CD14-positive monocyte (primary cell): ENCODE measurements at regions not wholly inside any gene's neighbourhood (a gene's known extent, or its start where the extent isn't known, plus 50 kb on each side); places are given as distances from the start of the nearest gene placed in this dataset.

Source experiments
- DNase-seq, 3 donors: peaks; one replicate each; pipeline ENCODE4 v3.0.0-alpha.2; 2011 to 2022
- H2AFZ ChIP-seq: 2 replicates; pipeline ENCODE4 v1.6.0; 2012; ENCODE audit warnings: mild to moderate bottlenecking, low read depth, low read length, inconsistent platforms; ENCODE audit not compliant: insufficient read depth, poor library complexity, severe bottlenecking
- H3K27ac ChIP-seq, 2 donors: 1 replicate in 1 of 2; 2 replicates in 1 of 2; pipeline ENCODE4 v1.5.1; 2012 to 2013; ENCODE audit warnings: low read length in 2 of 2, control low read depth in 1 of 2, inconsistent platforms in 1 of 2, low read depth in 1 of 2, mild to moderate bottlenecking in 1 of 2
- H3K27me3 ChIP-seq, 2 donors: one replicate each; pipeline versions ENCODE4 v1.6.0 to v1.6.1; 2011 to 2013; ENCODE audit warnings: low read length in 2 of 2; ENCODE audit not compliant: control insufficient read depth in 2 of 2, insufficient read depth in 2 of 2
- H3K36me3 ChIP-seq, 2 donors: replicated peaks in 1 of 2; 1 replicate in 1 of 2; 2 replicates in 1 of 2; pipeline versions ENCODE4 v1.5.1 to v1.6.1; 2012 to 2013; ENCODE audit warnings: low read length in 2 of 2, control low read depth in 1 of 2, inconsistent platforms in 1 of 2, mild to moderate bottlenecking in 1 of 2; ENCODE audit not compliant: insufficient read depth in 2 of 2, control insufficient read depth in 1 of 2
- H3K4me1 ChIP-seq, 2 donors: 1 replicate in 1 of 2; 2 replicates in 1 of 2; pipeline versions ENCODE4 v1.5.1 to v1.6.1; 2012 to 2013; ENCODE audit warnings: low read length in 2 of 2, control low read depth in 1 of 2, inconsistent platforms in 1 of 2, mild to moderate bottlenecking in 1 of 2, moderate library complexity in 1 of 2; ENCODE audit not compliant: insufficient read depth in 2 of 2, control insufficient read depth in 1 of 2
- H3K4me2 ChIP-seq: replicated peaks from 2 replicates; pipeline ENCODE3; 2012; ENCODE audit warnings: low read length, moderate library complexity, mild to moderate bottlenecking; ENCODE audit not compliant: poor library complexity, severe bottlenecking; ENCODE audit errors: extremely low read depth
- H3K4me3 ChIP-seq, 3 experiments: fragments of 200-600 bp in 1 of 3; sonication (generic) in 1 of 3; replicated peaks in 1 of 3; 1 replicate in 2 of 3; 2 replicates in 1 of 3; pipeline ENCODE4 v1.5.1; 2011 to 2013; ENCODE audit warnings: low read length in 3 of 3, mild to moderate bottlenecking in 3 of 3, control low read depth in 2 of 3, low read depth in 2 of 3, inconsistent platforms in 1 of 3, moderate library complexity in 1 of 3
- H3K79me2 ChIP-seq: 2 replicates; pipeline ENCODE4 v1.6.0; 2012; ENCODE audit warnings: mild to moderate bottlenecking, control low read depth, inconsistent platforms, low read length, moderate library complexity; ENCODE audit not compliant: insufficient read depth
- H3K9ac ChIP-seq: 2 replicates; pipeline ENCODE4 v1.6.0; 2017; ENCODE audit warnings: low read length, mild to moderate bottlenecking; ENCODE audit not compliant: insufficient read depth, poor library complexity, severe bottlenecking
- H3K9me3 ChIP-seq, 2 donors: replicated peaks in 1 of 2; 1 replicate in 1 of 2; 2 replicates in 1 of 2; pipeline versions ENCODE4 v1.5.1 to v1.6.1; 2012 to 2013; ENCODE audit warnings: low read length in 2 of 2, control low read depth in 1 of 2; ENCODE audit not compliant: control insufficient read depth in 1 of 2, insufficient read depth in 1 of 2
- H4K20me1 ChIP-seq: 2 replicates; pipeline ENCODE4 v1.6.0; 2012; ENCODE audit warnings: mild to moderate bottlenecking, low read length, control low read depth, moderate library complexity; ENCODE audit not compliant: insufficient read depth
- H3K27ac Mint-ChIP-seq, 7 donors: one replicate each; pipeline ENCODE4 v1.8.0; 2020; ENCODE audit warnings: mild to moderate bottlenecking in 7 of 7, mixed read lengths in 7 of 7, moderate library complexity in 6 of 7, inconsistent platforms in 2 of 7
- H3K27me3 Mint-ChIP-seq, 3 donors: one replicate each; pipeline ENCODE4 v1.8.0; 2021 to 2022; ENCODE audit warnings: low read depth in 3 of 3, mild to moderate bottlenecking in 3 of 3, mixed read lengths in 3 of 3, moderate library complexity in 3 of 3, inconsistent platforms in 1 of 3
- H3K36me3 Mint-ChIP-seq, 2 donors: one replicate each; pipeline ENCODE4 v1.8.0; 2020; ENCODE audit warnings: mixed read lengths in 2 of 2, inconsistent platforms in 1 of 2, mild to moderate bottlenecking in 1 of 2
- H3K4me1 Mint-ChIP-seq: one replicate; pipeline ENCODE4 v1.8.0; 2020; ENCODE audit warnings: mild to moderate bottlenecking, mixed read lengths
- H3K4me3 Mint-ChIP-seq, 2 donors: one replicate each; pipeline ENCODE4 v1.8.0; 2020; ENCODE audit warnings: mild to moderate bottlenecking in 2 of 2, mixed read lengths in 2 of 2, moderate library complexity in 1 of 2
- H3K9me3 Mint-ChIP-seq, 7 donors: one replicate each; pipeline ENCODE4 v1.8.0; 2020 to 2022; ENCODE audit warnings: mixed read lengths in 7 of 7, mild to moderate bottlenecking in 6 of 7, moderate library complexity in 6 of 7, inconsistent platforms in 2 of 7
- WGBS: methylation state at CpG from one replicate; pipeline ENCODE4 v1.1.5; 2013; ENCODE audit warnings: missing lambda C conversion rate; ENCODE audit not compliant: insufficient coverage; 5-methylcytosine and 5-hydroxymethylcytosine counted together
- intact Hi-C, 2 donors: fragments of 100-400 bp; cut with micrococcal nuclease; formaldehyde crosslinking; loops; one replicate each; pipeline versions ENCODE4 v1.15.0 to v1.15.1; 2023
- TF ChIP-seq, protein P1 (sequence below): fragments of 200-600 bp; IDR thresholded peaks from one replicate; pipeline ENCODE4 v1.8.0; 2022; ENCODE audit warnings: antibody characterized with exemption, mild to moderate bottlenecking

DNA sequence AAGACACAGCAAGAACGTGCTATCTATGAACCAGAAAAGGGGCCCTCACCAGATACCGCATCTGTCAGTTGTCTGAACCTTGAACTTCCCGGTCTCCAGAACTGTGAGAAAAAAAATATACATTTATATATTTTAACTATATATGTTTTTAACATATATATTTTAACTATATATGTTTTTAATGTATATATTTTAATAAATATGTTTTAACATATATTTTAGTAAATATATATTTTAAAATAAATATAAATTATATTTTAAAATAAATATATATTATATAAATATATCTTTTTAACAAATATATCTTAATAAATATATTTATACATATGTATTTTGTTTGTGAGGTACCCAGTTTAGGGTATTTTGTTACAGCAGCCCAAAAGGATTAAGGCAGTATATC is 958.2 kb upstream of the AUTS2 start:
- intact Hi-C loops, result no loop called here
- H3K36me3 Mint-ChIP-seq, result no peaks in the 10 kb centered on the region
- WGBS, result no CpG with 5 or more reads among the region's 3 CpGs

DNA sequence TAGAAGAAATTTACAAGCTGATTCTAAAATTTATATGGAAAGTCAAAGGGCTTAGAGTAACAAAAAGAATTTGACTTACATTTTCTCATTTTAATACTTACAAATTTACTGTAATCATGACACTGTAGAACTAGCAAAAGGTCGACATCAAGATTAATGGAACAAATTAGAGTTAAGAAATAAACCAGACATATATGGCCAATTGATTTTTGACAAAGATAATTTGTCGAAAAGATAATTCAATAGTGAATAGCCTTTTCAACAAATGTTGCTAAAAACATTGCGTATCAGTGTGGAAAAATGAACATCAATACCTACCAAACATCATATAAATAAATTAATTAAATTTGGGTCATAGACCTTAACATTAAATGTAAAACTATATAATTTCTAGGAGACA is 955.5 kb upstream of the AUTS2 start:
- Histone ChIP-seq H3K36me3 (no peaks in the 10 kb centered on the region), H3K9ac (no peak overlapping the region), H3K9me3 (peaks cover 27% of the 10 kb centered on the region in 2 donors), H3K27ac (no peak overlapping the region), H2AFZ (no peak overlapping the region), H3K27me3 (no peaks in the 10 kb centered on the region), H3K4me2 (no peak overlapping the region), H3K79me2 (no peaks in the 10 kb centered on the region), H3K4me1 (no peaks in the 10 kb centered on the region), H4K20me1 (no peaks in the 10 kb centered on the region), H3K4me3 (no peak overlapping the region)
- intact Hi-C loops, result no loop called here
- H3K27me3 Mint-ChIP-seq, result peaks cover 0 to 2% (median 0%) of the 10 kb centered on the region in 3 donors
- DNase-seq, result no peak
- H3K27ac Mint-ChIP-seq, result no peak overlapping the region
- whole genome bisulfite sequencing, result no CpG with 5 or more reads among the region's 3 CpGs
- no peaks in the 10 kb centered on the region for H3K4me1 Mint-ChIP-seq
- H3K4me3 Mint-ChIP-seq, result no peak overlapping the region
- no peaks in the 10 kb centered on the region for H3K36me3 Mint-ChIP-seq
- TF ChIP-seq, protein P1, sequence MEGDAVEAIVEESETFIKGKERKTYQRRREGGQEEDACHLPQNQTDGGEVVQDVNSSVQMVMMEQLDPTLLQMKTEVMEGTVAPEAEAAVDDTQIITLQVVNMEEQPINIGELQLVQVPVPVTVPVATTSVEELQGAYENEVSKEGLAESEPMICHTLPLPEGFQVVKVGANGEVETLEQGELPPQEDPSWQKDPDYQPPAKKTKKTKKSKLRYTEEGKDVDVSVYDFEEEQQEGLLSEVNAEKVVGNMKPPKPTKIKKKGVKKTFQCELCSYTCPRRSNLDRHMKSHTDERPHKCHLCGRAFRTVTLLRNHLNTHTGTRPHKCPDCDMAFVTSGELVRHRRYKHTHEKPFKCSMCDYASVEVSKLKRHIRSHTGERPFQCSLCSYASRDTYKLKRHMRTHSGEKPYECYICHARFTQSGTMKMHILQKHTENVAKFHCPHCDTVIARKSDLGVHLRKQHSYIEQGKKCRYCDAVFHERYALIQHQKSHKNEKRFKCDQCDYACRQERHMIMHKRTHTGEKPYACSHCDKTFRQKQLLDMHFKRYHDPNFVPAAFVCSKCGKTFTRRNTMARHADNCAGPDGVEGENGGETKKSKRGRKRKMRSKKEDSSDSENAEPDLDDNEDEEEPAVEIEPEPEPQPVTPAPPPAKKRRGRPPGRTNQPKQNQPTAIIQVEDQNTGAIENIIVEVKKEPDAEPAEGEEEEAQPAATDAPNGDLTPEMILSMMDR, result no peak
- peaks cover 3 to 17% (median 14%) of the 10 kb centered on the region in 7 donors for H3K9me3 Mint-ChIP-seq

More for the DNA sequence above, 958.2 kb upstream of the AUTS2 start:
- Mint-ChIP-seq H3K4me3 (no peak overlapping the region), H3K27ac (no peak overlapping the region), H3K27me3 (no peaks in the 10 kb centered on the region), H3K9me3 (peaks cover 4 to 26% (median 13%) of the 10 kb centered on the region in 7 donors), H3K4me1 (no peaks in the 10 kb centered on the region)
- no peak overlapping the region for H3K4me3 ChIP-seq
- H2AFZ ChIP-seq, result no peak overlapping the region
- no peaks in the 10 kb centered on the region for H3K79me2 ChIP-seq
- DNase-seq, result no peak
- no peaks in the 10 kb centered on the region for H3K36me3 ChIP-seq
- no peak overlapping the region for H3K4me2 ChIP-seq
- peaks cover 30 to 35% of the 10 kb centered on the region in 2 donors for H3K9me3 ChIP-seq
- no peak overlapping the region for H3K9ac ChIP-seq
- no peaks in the 10 kb centered on the region for H3K27me3 ChIP-seq
- TF ChIP-seq, protein P1, result no peak
- H3K4me1 ChIP-seq, result no peaks in the 10 kb centered on the region
- no peaks in the 10 kb centered on the region for H4K20me1 ChIP-seq
- no peak overlapping the region for H3K27ac ChIP-seq
